CD4-positive, CD25-positive, alpha-beta regulatory T cell (primary cell): ENCODE measurements at regions not wholly inside any gene's neighbourhood (a gene's known extent, or its start where the extent isn't known, plus 50 kb on each side); places are given as distances from the start of the nearest gene placed in this dataset.
"Not testable (repeated sequence)": the region's sequence is repeated elsewhere in the genome, so short reads cannot be mapped to it uniquely, and the experiment has no call there.

Experiments
- ATAC-seq, 2 donors: fragments of 150-1000 bp; cut with Tn5 transposase; one replicate each; pipeline ENCODE4 v1.10.0; 2021; ENCODE audit warnings: low read depth in 2 of 2, moderate number of reproducible peaks in 2 of 2, moderate library complexity in 1 of 2
- DNase-seq, 3 donors: peaks; one replicate each; pipeline versions ENCODE4 v3.0.0 to v3.0.0-alpha.2; 2012 to 2022; ENCODE audit warnings: mixed read lengths in 1 of 3
- H3K27ac ChIP-seq: one replicate; pipeline ENCODE4 v1.7.0; 2013; ENCODE audit warnings: mild to moderate bottlenecking, low read length; ENCODE audit not compliant: insufficient read depth, poor library complexity, severe bottlenecking
- H3K27me3 ChIP-seq: one replicate; pipeline ENCODE4 v1.7.0; 2013; ENCODE audit warnings: low read length; ENCODE audit not compliant: control insufficient read depth, insufficient read depth
- H3K36me3 ChIP-seq: one replicate; pipeline ENCODE4 v1.7.0; 2013; ENCODE audit warnings: mild to moderate bottlenecking, low read length, moderate library complexity; ENCODE audit not compliant: control insufficient read depth, insufficient read depth
- H3K4me1 ChIP-seq: 2 replicates; pipeline ENCODE4 v1.7.0; 2013; ENCODE audit warnings: mild to moderate bottlenecking, low read length; ENCODE audit not compliant: insufficient read depth, control insufficient read depth, poor library complexity, severe bottlenecking
- H3K4me3 ChIP-seq: one replicate; pipeline ENCODE4 v1.7.0; 2013; ENCODE audit warnings: low read depth, mild to moderate bottlenecking, low read length, moderate library complexity
- H3K9me3 ChIP-seq, 2 experiments: 1 replicate in 1 of 2; 2 replicates in 1 of 2; pipeline ENCODE4 v1.7.0; 2013; ENCODE audit warnings: low read length in 2 of 2, mild to moderate bottlenecking in 1 of 2, moderate library complexity in 1 of 2; ENCODE audit not compliant: control insufficient read depth in 2 of 2
- H3K27ac Mint-ChIP-seq, 3 donors: one replicate each; pipeline ENCODE4 v1.8.0; 2020 to 2022; ENCODE audit warnings: mild to moderate bottlenecking in 3 of 3, mixed read lengths in 3 of 3, moderate library complexity in 2 of 3
- H3K27me3 Mint-ChIP-seq: one replicate; pipeline ENCODE4 v1.8.0; 2022; ENCODE audit warnings: mild to moderate bottlenecking, mixed read lengths
- H3K36me3 Mint-ChIP-seq: one replicate; pipeline ENCODE4 v1.8.0; 2020; ENCODE audit warnings: mixed read lengths
- H3K4me1 Mint-ChIP-seq, 4 donors: one replicate each; pipeline ENCODE4 v1.8.0; 2020 to 2022; ENCODE audit warnings: mixed read lengths in 4 of 4, mild to moderate bottlenecking in 1 of 4
- H3K4me3 Mint-ChIP-seq, 4 donors: one replicate each; pipeline ENCODE4 v1.8.0; 2020 to 2022; ENCODE audit warnings: mild to moderate bottlenecking in 4 of 4, mixed read lengths in 4 of 4, moderate library complexity in 3 of 4
- H3K9me3 Mint-ChIP-seq, 7 donors: one replicate each; pipeline ENCODE4 v1.8.0; 2020 to 2022; ENCODE audit warnings: mixed read lengths in 7 of 7, mild to moderate bottlenecking in 3 of 7, moderate library complexity in 2 of 7

DNA sequence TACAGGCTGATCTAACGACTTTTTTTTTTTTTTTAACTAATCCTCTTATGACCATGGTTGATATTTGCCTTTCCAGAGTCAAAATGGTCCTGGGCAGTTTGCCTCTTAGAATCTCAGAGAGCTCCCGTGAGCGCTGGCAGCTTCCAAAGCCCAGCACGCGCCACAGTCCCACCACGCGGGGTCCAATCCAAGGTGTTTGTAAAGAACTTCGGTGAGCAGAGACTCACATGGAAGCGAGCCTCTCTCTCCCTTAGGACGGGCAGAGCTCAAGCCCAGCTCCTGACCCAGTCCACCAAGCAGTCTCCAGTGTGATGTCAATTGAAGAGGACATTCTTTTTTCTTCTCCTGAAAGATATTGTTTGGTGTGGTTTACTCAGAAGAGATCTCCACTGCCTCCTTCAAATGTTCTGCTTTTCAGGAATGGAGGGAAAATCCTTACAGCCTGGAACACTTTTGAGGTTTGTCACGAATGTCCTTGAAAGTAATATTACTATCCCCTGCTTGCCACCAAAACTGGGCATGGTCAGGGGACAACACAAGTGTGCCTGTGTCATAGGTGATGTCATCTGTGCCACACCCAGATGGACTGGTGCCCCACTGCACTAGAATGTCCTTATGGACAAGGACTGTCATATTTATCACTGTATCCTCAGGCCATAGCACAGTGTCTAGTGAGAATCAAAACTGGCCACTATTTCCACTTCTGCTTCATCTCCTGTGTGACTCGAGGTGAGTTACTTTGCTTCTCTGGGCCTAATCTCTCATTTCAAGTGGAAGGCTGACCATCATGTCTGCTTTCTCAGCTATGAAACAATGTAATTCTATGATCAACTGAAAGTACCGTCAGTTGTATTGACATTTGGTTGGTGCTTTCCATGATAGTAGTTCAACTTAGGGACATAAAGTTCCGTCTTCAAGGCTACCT is 97.4 kb upstream of the EDEM3 start:
- Histone ChIP-seq H3K27me3 (no peaks in the 10 kb centered on the region), H3K4me1 (peaks cover 4% of the 10 kb centered on the region), H3K36me3 (peaks cover 11% of the 10 kb centered on the region), H3K27ac (no peak overlapping the region), H3K4me3 (no peak overlapping the region), H3K9me3 (no peaks in the 10 kb centered on the region)
- Mint-ChIP-seq H3K4me3 (no peak overlapping the region), H3K9me3 (peaks cover 0 to 12% (median 2%) of the 10 kb centered on the region in 7 donors), H3K36me3 (peaks cover 9% of the 10 kb centered on the region), H3K4me1 (peaks cover 0 to 14% (median 8%) of the 10 kb centered on the region in 4 donors), H3K27me3 (no peaks in the 10 kb centered on the region), H3K27ac (peak overlapping the region in 1 of 3 donors; percentile 77)
- ATAC-seq, result no peak
- DNase-seq, result no peak

DNA sequence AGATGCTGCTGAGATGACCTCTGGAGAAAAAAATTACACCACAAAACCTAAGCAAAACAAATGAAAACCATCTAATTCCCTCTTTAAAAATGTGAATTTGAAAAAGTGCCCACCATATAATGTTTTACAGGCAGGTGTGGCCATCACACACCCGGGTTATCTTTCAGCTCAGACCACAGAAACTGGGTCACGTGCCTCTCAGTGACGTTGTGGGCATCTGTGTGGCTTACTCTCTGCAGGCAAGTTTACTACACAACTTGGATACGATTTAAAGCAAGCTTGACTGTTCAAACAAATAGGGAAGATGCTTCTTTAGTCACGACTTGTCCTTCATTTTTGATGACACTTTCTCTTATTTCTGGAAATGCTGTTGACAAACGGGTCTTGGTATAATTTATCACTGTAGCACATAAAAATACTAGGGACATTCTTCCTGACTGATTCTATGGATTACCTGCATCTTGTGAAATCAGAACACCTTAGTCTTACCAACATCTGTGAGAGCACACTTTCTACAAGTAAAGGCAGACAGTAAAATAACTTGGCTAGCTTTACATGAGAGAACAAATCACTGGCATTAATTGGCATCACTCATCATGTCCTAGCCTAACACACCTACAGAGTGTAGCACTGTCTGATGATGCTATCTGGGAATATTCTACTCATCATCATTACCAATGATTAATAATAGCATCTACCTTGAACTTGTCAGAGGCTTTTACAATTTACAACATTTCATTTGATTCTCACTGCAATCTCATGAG is 89.3 kb upstream of the EDEM3 start:
- peak overlapping the region; percentile 37 to 71 (median 53) for H3K4me3 Mint-ChIP-seq
- H3K36me3 ChIP-seq, result no peaks in the 10 kb centered on the region
- H3K4me1 ChIP-seq, result peaks cover 48% of the 10 kb centered on the region
- H3K27ac Mint-ChIP-seq, result peak overlapping the region; percentile 87 to 90 (median 90)
- H3K9me3 Mint-ChIP-seq, result peaks cover 0 to 2% (median 0%) of the 10 kb centered on the region in 7 donors
- H3K4me3 ChIP-seq, result peak overlapping the region; percentile 61
- H3K36me3 Mint-ChIP-seq, result peaks cover 4% of the 10 kb centered on the region
- no peaks in the 10 kb centered on the region for H3K27me3 ChIP-seq
- no peaks in the 10 kb centered on the region for H3K27me3 Mint-ChIP-seq
- peak overlapping the region; percentile 54 for H3K27ac ChIP-seq
- peaks cover 33 to 49% (median 42%) of the 10 kb centered on the region in 4 donors for H3K4me1 Mint-ChIP-seq
- ATAC-seq (peak; percentile 43 to 58), DNase-seq (peak; percentile 68 to 81 (median 74))
- no peaks in the 10 kb centered on the region for H3K9me3 ChIP-seq

DNA sequence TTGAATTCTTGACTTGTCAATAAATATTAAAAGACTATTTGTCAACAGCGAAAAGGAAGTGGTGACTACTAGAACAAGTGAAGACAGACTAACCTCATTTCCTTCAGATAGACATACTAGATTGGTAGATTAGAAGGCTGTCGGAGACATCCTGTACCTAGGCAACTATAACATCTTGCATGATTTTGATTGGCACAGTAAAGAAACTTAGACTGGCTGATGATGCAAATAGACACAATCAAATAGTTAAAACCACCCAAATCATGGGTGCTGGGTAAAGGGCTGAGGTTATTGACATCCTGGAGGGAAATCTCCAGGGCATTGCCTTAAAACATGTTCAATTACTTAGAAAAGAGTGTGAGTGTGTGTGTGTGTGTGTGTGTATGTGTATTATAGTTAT is 85.9 kb upstream of the EDEM3 start:
- peak; percentile 28 to 85 (median 81) for DNase-seq
- peak overlapping the region; percentile 83 to 91 (median 90) for H3K27ac Mint-ChIP-seq
- peaks cover 0 to 2% (median 0%) of the 10 kb centered on the region in 7 donors for H3K9me3 Mint-ChIP-seq
- Histone ChIP-seq H3K9me3 (no peaks in the 10 kb centered on the region), H3K4me1 (peaks cover 54% of the 10 kb centered on the region), H3K27ac (peak overlapping the region; percentile 80), H3K4me3 (peak overlapping the region; percentile 57), H3K27me3 (no peaks in the 10 kb centered on the region), H3K36me3 (no peaks in the 10 kb centered on the region)
- ATAC-seq, result peak; percentile 93
- H3K36me3 Mint-ChIP-seq, result peaks cover 17% of the 10 kb centered on the region
- peak overlapping the region; percentile 51 to 76 (median 70) for H3K4me3 Mint-ChIP-seq
- H3K4me1 Mint-ChIP-seq, result peaks cover 36 to 58% (median 50%) of the 10 kb centered on the region in 4 donors
- H3K27me3 Mint-ChIP-seq, result no peaks in the 10 kb centered on the region

DNA sequence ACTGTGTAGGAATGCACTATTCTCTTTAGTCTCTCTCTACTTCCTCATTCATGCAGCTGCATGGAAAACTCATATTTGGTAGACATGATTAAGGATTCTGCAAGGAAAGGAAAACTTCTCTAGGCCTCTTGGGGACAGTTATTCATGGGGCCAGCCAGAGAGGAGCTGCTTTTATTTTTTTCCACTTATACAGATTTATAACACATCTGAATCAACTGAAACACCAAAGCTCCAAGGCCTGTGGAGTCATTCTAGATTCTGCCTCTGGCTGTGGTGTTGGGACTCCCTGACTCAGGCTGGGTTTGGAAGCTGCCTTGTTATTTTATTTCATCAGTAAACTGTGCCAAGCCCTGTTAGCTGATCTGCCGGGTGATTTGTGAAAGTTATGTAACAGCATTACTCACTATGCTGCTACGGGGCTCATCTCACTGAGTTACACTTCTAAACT is 83.9 kb upstream of the EDEM3 start:
- H3K4me3 ChIP-seq, result no peak overlapping the region
- DNase-seq (no peak), ATAC-seq (no peak)
- H3K4me1 Mint-ChIP-seq, result peaks cover 24 to 43% (median 37%) of the 10 kb centered on the region in 4 donors
- H3K36me3 Mint-ChIP-seq, result peaks cover 21% of the 10 kb centered on the region
- no peaks in the 10 kb centered on the region for H3K36me3 ChIP-seq
- H3K9me3 ChIP-seq, result no peaks in the 10 kb centered on the region
- peaks cover 41% of the 10 kb centered on the region for H3K4me1 ChIP-seq
- H3K9me3 Mint-ChIP-seq, result peaks cover 0 to 10% (median 0%) of the 10 kb centered on the region in 7 donors
- H3K27me3 Mint-ChIP-seq, result no peaks in the 10 kb centered on the region
- peak overlapping the region; percentile 38 to 76 (median 57) for H3K27ac Mint-ChIP-seq
- H3K4me3 Mint-ChIP-seq, result peak overlapping the region in 1 of 4 donors; percentile 8
- peak overlapping the region; percentile 55 for H3K27ac ChIP-seq
- H3K27me3 ChIP-seq, result no peaks in the 10 kb centered on the region

DNA sequence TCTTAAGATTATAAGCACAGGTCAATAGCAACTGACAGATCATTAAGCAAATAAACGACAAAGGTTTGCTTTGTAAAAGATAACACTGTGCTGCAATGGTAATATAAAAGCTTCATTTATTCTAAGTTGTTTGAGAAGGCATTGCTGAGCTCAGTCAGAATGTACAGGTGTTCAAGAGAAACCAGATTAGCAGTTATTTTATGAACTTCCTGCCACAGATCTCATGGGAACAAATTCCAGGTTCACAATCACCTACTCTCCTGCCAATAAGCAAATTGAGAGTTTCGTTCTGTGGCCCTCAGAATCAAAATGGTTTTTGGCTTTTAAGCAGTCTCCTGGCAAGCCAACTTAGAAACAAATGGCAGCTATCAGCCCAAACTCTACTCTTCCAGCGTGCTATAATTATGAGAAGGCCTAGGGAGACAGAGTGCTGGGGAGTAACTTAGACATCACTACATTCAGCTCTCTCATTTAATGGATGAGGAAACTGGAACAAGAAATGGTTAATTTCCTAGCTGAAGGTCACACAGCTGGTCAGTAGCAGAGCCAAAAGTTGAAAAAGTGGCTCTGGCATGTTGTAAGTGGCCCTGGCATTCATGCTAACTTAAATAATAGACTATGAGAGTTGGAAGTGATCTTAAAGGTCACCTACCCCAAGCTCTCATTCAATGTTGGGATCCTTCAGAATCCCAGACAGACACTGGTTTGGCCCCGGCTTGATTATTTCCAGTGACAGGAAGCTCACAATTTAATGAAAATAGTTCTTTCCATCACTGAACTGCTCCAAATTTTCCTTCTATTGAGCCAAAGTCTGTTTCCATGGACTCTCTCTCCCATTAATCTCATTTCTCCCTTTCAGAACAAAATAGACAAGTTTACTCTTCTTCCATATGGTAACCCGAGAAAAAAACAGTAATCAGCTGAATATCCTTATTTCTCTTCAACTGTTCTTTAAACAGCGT is 82.6 kb upstream of the EDEM3 start:
- Histone ChIP-seq H3K27ac (no peak overlapping the region), H3K9me3 (no peaks in the 10 kb centered on the region), H3K4me3 (no peak overlapping the region), H3K4me1 (peaks cover 31% of the 10 kb centered on the region), H3K36me3 (no peaks in the 10 kb centered on the region), H3K27me3 (no peaks in the 10 kb centered on the region)
- H3K27ac Mint-ChIP-seq, result peak overlapping the region in 1 of 3 donors; percentile 16
- peaks cover 19% of the 10 kb centered on the region for H3K36me3 Mint-ChIP-seq
- peaks cover 16 to 32% (median 27%) of the 10 kb centered on the region in 4 donors for H3K4me1 Mint-ChIP-seq
- H3K9me3 Mint-ChIP-seq, result peaks cover 0 to 10% (median 0%) of the 10 kb centered on the region in 7 donors
- H3K27me3 Mint-ChIP-seq, result no peaks in the 10 kb centered on the region
- ATAC-seq, result no peak
- no peak for DNase-seq
- no peak overlapping the region for H3K4me3 Mint-ChIP-seq

DNA sequence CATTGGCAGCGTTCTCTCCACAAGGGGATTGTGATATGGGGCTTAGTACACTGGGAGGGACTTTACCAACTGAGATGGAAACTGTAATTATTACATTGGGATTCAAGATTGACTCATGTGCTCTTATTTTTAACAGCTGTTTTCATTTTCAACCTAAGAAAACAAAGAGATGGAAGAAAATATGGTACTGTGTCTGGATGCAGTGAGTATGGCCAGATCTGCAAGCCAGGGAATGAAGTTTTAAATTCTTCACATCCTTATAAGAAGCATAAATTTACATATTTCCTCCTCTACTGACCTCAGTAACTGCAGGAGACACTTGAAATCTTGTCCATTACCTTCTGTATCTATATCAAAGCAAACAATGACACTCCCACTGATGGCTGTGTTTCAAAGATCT is 81.5 kb upstream of the EDEM3 start:
- DNase-seq, result no peak
- H3K9me3 Mint-ChIP-seq, result peaks cover 0 to 10% (median 0%) of the 10 kb centered on the region in 7 donors
- no peak for ATAC-seq
- peaks cover 21% of the 10 kb centered on the region for H3K4me1 ChIP-seq
- no peaks in the 10 kb centered on the region for H3K9me3 ChIP-seq
- no peak overlapping the region for H3K27ac ChIP-seq
- no peaks in the 10 kb centered on the region for H3K27me3 Mint-ChIP-seq
- H3K36me3 Mint-ChIP-seq, result peaks cover 29% of the 10 kb centered on the region
- no peak overlapping the region for H3K4me3 Mint-ChIP-seq
- peaks cover 6% of the 10 kb centered on the region for H3K36me3 ChIP-seq
- H3K27ac Mint-ChIP-seq, result no peak overlapping the region
- H3K4me1 Mint-ChIP-seq, result peaks cover 11 to 21% (median 19%) of the 10 kb centered on the region in 4 donors
- no peaks in the 10 kb centered on the region for H3K27me3 ChIP-seq
- no peak overlapping the region for H3K4me3 ChIP-seq

DNA sequence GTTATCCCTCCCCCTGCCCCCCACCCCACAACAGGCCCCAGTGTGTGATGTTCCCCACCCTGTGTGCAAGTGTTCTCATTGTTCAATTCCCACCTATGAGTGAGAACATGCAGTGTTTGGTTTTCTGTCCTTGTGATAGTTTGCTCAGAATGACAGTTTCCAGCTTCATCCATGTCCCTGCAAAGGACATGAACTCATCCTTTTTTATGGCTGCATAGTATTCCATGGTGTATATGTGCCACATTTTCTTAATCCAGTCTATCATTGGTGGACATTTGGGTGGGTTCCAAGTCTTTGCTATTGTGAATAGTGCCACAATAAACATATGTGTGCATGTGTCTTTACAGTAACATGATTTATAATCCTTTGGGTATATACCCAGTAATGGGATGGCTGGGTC is 79.3 kb upstream of the EDEM3 start:
- H3K27ac Mint-ChIP-seq, H3K27me3 Mint-ChIP-seq: not testable (repeated sequence)

More for the DNA sequence above, 79.3 kb upstream of the EDEM3 start:
- H3K4me3 Mint-ChIP-seq, H3K9me3 Mint-ChIP-seq, ATAC-seq, H3K27ac ChIP-seq, H3K27me3 ChIP-seq, DNase-seq, H3K4me3 ChIP-seq, H3K9me3 ChIP-seq, H3K4me1 ChIP-seq: not testable (repeated sequence)
- H3K36me3 ChIP-seq, result peaks cover 20% of the 10 kb centered on the region
- Mint-ChIP-seq H3K4me1 (peaks cover 4 to 14% (median 11%) of the 10 kb centered on the region in 4 donors), H3K36me3 (peaks cover 42% of the 10 kb centered on the region)
